PC-3 (cell line): ENCODE measurements at regions not wholly inside any gene's neighbourhood (a gene's known extent, or its start where the extent isn't known, plus 50 kb on each side); places are given as distances from the start of the nearest gene placed in this dataset.

ENCODE experiments used
- ATAC-seq: fragments of 200-7000 bp; cut with Tn5 transposase; 2 replicates; pipeline ENCODE4 v1.9.1; 2020; ENCODE audit warnings: mild to moderate bottlenecking, moderate library complexity
- BruUV-seq: library from RNA; stranded (reverse); fragments of 400-500 nt; replicated peaks from 2 replicates; lab custom pipeline; 2021; lab: Mats Ljungman, UMichigan
- CTCF ChIA-PET: fragments of 300-600 bp; sonication (Branson Sonifier 250); formaldehyde crosslinking; loops from one replicate; lab custom pipeline; 2022; ENCODE audit warnings: antibody characterized with exemption; lab: Charles Lee
- POLR2A ChIA-PET: fragments of 300-600 bp; sonication (Branson Sonifier 250); formaldehyde crosslinking; loops from one replicate; lab custom pipeline; 2022; ENCODE audit warnings: antibody characterized with exemption; ENCODE audit not compliant: unreplicated experiment; lab: Charles Lee
- DNase-seq: peaks from one replicate; pipeline ENCODE4 v3.0.0-alpha.2; 2015
- H2AFZ ChIP-seq: fragments of 300-600 bp; sonication (generic); 2 replicates; pipeline ENCODE4 v1.6.0; 2016; ENCODE audit warnings: antibody characterized with exemption, low read length
- H3F3A ChIP-seq: fragments of 300-600 bp; sonication (generic); one replicate; pipeline ENCODE4 v1.6.0; 2017; ENCODE audit warnings: antibody characterized with exemption, low read length, control low read depth, mild to moderate bottlenecking; ENCODE audit not compliant: unreplicated experiment
- H3K27ac ChIP-seq: fragments of 300-600 bp; sonication (generic); 2 replicates; pipeline ENCODE4 v1.5.1; 2016; ENCODE audit warnings: mild to moderate bottlenecking, low read length
- H3K27me3 ChIP-seq: fragments of 300-600 bp; sonication (generic); 2 replicates; pipeline ENCODE4 v1.6.1; 2016; ENCODE audit warnings: low read length, mixed read lengths
- H3K36me3 ChIP-seq: fragments of 300-600 bp; sonication (generic); 2 replicates; pipeline ENCODE4 v1.6.1; 2016; ENCODE audit warnings: low read depth, mixed run types, low read length, mixed read lengths
- H3K4me1 ChIP-seq: fragments of 300-600 bp; sonication (generic); 2 replicates; pipeline ENCODE4 v1.5.1; 2016; ENCODE audit warnings: low read length; ENCODE audit not compliant: insufficient read depth
- H3K4me2 ChIP-seq: fragments of 300-600 bp; sonication (generic); 2 replicates; pipeline ENCODE4 v1.6.0; 2016; ENCODE audit warnings: low read length
- H3K4me3 ChIP-seq: fragments of 300-600 bp; sonication (generic); 2 replicates; pipeline ENCODE4 v1.5.1; 2016; ENCODE audit warnings: mild to moderate bottlenecking, low read length, mixed read lengths
- H3K79me2 ChIP-seq: fragments of 300-600 bp; sonication (generic); 2 replicates; pipeline ENCODE4 v1.6.1; 2017; ENCODE audit warnings: low read length, mixed read lengths
- H3K9ac ChIP-seq: fragments of 300-600 bp; sonication (generic); 2 replicates; pipeline ENCODE4 v1.6.0; 2016; ENCODE audit warnings: mild to moderate bottlenecking, low read length
- H3K9me2 ChIP-seq: fragments of 300-600 bp; sonication (generic); replicated peaks from 2 replicates; pipeline ENCODE4 v1.6.1; 2016; ENCODE audit warnings: mixed run types, low read length, mixed read lengths
- H3K9me3 ChIP-seq: fragments of 300-600 bp; sonication (generic); 2 replicates; pipeline ENCODE4 v1.6.1; 2016; ENCODE audit warnings: low read length, mixed read lengths
- H4K20me1 ChIP-seq: fragments of 300-600 bp; sonication (generic); 2 replicates; pipeline ENCODE4 v1.6.1; 2016; ENCODE audit warnings: low read length, mixed read lengths
- CTCF ChIP-seq: fragments of 300-600 bp; sonication (generic); conservative IDR thresholded peaks from 2 replicates; pipeline ENCODE4 v1.5.1; 2017; ENCODE audit warnings: antibody characterized with exemption, low read depth, mild to moderate bottlenecking, low read length
- EZH2 ChIP-seq: fragments of 300-600 bp; sonication (generic); IDR thresholded peaks from one replicate; pipeline ENCODE4 v1.6.1; 2017; ENCODE audit warnings: antibody characterized with exemption, mild to moderate bottlenecking, low read length; ENCODE audit not compliant: unreplicated experiment
- EZH2phosphoT487 ChIP-seq: fragments of 300-600 bp; sonication (generic); IDR thresholded peaks from 2 replicates; pipeline ENCODE4 v1.6.1; 2018; ENCODE audit warnings: mild to moderate bottlenecking, antibody characterized with exemption, low read length, borderline replicate concordance
- intact Hi-C: fragments of 100-400 bp; cut with micrococcal nuclease; formaldehyde crosslinking; loops from 2 replicates; pipeline ENCODE4 v1.9.0; 2023

GRCh38 chr1:194474701-194475100 lies 1288.3 kb upstream of the B3GALT2 start:
- intact Hi-C loops = no loop called here
- ChIA-PET POLR2A (no interaction called here), CTCF (no interaction called here)
- Histone ChIP-seq H3K4me2 (no peak overlapping the region), H2AFZ (no peak overlapping the region), H3K9ac (no peak overlapping the region), H4K20me1 (no peaks in the 10 kb centered on the region), H3K27me3 (no peaks in the 10 kb centered on the region), H3F3A (no peaks in the 10 kb centered on the region), H3K9me2 (no peaks in the 10 kb centered on the region), H3K4me3 (no peak overlapping the region), H3K4me1 (no peaks in the 10 kb centered on the region), H3K9me3 (no peaks in the 10 kb centered on the region), H3K79me2 (no peaks in the 10 kb centered on the region), H3K36me3 (no peaks in the 10 kb centered on the region), H3K27ac (no peak overlapping the region)
- ATAC-seq = no peak
- DNase-seq = no peak
- TF ChIP-seq CTCF = no peak
- BruUV-seq = no TSS peak

- no peak for TF ChIP-seq CTCF
- no peak for TF ChIP-seq EZH2
- TF ChIP-seq EZH2phosphoT487 = no peak
- no peak overlapping the region for H3K4me2 ChIP-seq
- H3F3A ChIP-seq = no peaks in the 10 kb centered on the region
- no peaks in the 10 kb centered on the region for H3K9me2 ChIP-seq
- POLR2A ChIA-PET = no interaction called here
- intact Hi-C loops = no loop called here
- H3K4me3 ChIP-seq = no peak overlapping the region
- CTCF ChIA-PET = no interaction called here
- no peaks in the 10 kb centered on the region for H3K36me3 ChIP-seq
- no peaks in the 10 kb centered on the region for H3K27me3 ChIP-seq
- no peak for DNase-seq
- H3K79me2 ChIP-seq = no peaks in the 10 kb centered on the region
- no TSS peak for BruUV-seq
- H3K27ac ChIP-seq = no peak overlapping the region
- no peak for ATAC-seq
- no peak overlapping the region for H3K9ac ChIP-seq
- H3K9me3 ChIP-seq = no peaks in the 10 kb centered on the region
- no peaks in the 10 kb centered on the region for H3K4me1 ChIP-seq
- H4K20me1 ChIP-seq = no peaks in the 10 kb centered on the region
- no peak overlapping the region for H2AFZ ChIP-seq
Observed at GRCh38 chr1:194473766-194474165, 1287.4 kb upstream of the B3GALT2 start.

- Histone ChIP-seq H3K79me2 (no peaks in the 10 kb centered on the region), H3K9me3 (no peaks in the 10 kb centered on the region), H3K4me2 (no peak overlapping the region), H3K27ac (no peak overlapping the region), H4K20me1 (no peaks in the 10 kb centered on the region), H3K36me3 (no peaks in the 10 kb centered on the region), H3K9me2 (no peaks in the 10 kb centered on the region), H3K4me1 (no peaks in the 10 kb centered on the region), H3K27me3 (no peaks in the 10 kb centered on the region), H3K4me3 (no peak overlapping the region), H2AFZ (no peak overlapping the region), H3F3A (no peaks in the 10 kb centered on the region), H3K9ac (no peak overlapping the region)
- CTCF ChIA-PET = no interaction called here
- intact Hi-C loops = loop anchor here (10.0 kb wide), 1 partner anchor 164 kb away; no protein-coding TSS in a partner anchor
- POLR2A ChIA-PET = no interaction called here
- TF ChIP-seq EZH2phosphoT487 (no peak), CTCF (no peak), EZH2 (no peak)
- DNase-seq (no peak), ATAC-seq (no peak)
- no TSS peak for BruUV-seq
Observed at GRCh38 chr1:194469282-194469681, 1282.9 kb upstream of the B3GALT2 start.
